WERI-Rb-1 (cell line): ENCODE measurements at regions not wholly inside any gene's neighbourhood (a gene's known extent, or its start where the extent isn't known, plus 50 kb on each side); places are given as distances from the start of the nearest gene placed in this dataset.

ENCODE experiments used
- DNase-seq: peaks from one replicate; pipeline ENCODE4 v3.0.0-alpha.2; 2020
- H3K27ac ChIP-seq: fragments of 250-450 bp; sonication (Bioruptor Pico); 2 replicates; pipeline ENCODE4 v1.5.1; 2020; ENCODE audit warnings: mild to moderate bottlenecking, moderate library complexity
- H3K27me3 ChIP-seq: fragments of 250-450 bp; sonication (Bioruptor Pico); 2 replicates; pipeline ENCODE4 v1.5.1; 2021; ENCODE audit warnings: mild to moderate bottlenecking, low read depth, moderate library complexity; ENCODE audit not compliant: insufficient read depth, severe bottlenecking
- H3K36me3 ChIP-seq: fragments of 250-450 bp; sonication (Bioruptor Pico); 2 replicates; pipeline ENCODE4 v1.5.1; 2020; ENCODE audit warnings: mild to moderate bottlenecking, moderate library complexity
- H3K4me3 ChIP-seq: 2 replicates; pipeline ENCODE4 v1.5.1; 2011; ENCODE audit warnings: low read depth, mild to moderate bottlenecking, control low read depth, low read length
- H3K9me3 ChIP-seq: fragments of 250-450 bp; sonication (Bioruptor Pico); 2 replicates; pipeline ENCODE4 v1.5.1; 2021; ENCODE audit warnings: mild to moderate bottlenecking, moderate library complexity; ENCODE audit not compliant: severe bottlenecking
- TF ChIP-seq, protein P1 (sequence below): IDR thresholded peaks from 2 replicates; pipeline ENCODE4 v1.5.1; 2011; ENCODE audit warnings: low read depth, mild to moderate bottlenecking, control low read depth, inconsistent platforms, low read length

DNA sequence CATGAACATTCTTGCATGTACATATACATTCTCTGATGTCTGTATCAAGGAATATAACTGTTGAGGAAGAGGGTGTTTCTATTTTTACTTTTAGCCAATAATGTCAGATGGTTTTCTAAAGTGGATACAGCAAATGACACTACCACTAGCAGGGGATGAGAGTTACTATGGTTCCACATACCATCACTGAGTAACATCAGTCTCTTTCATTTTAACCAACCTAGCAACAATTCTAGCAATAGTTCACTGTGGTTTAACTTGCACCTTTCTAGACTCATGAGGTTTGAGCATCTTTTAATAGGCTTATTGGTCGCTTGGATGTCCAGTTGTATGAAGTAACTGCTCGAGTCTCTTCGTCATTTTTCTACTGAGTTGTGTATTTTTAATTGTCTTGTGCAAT, 68.5 kb upstream of the ZNF746 start:
- H3K27me3 ChIP-seq, result no peaks in the 10 kb centered on the region
- H3K36me3 ChIP-seq, result peaks cover 44% of the 10 kb centered on the region
- no peak for DNase-seq
- no peaks in the 10 kb centered on the region for H3K9me3 ChIP-seq
- no peak overlapping the region for H3K4me3 ChIP-seq
- no peak overlapping the region for H3K27ac ChIP-seq
- TF ChIP-seq, protein P1, sequence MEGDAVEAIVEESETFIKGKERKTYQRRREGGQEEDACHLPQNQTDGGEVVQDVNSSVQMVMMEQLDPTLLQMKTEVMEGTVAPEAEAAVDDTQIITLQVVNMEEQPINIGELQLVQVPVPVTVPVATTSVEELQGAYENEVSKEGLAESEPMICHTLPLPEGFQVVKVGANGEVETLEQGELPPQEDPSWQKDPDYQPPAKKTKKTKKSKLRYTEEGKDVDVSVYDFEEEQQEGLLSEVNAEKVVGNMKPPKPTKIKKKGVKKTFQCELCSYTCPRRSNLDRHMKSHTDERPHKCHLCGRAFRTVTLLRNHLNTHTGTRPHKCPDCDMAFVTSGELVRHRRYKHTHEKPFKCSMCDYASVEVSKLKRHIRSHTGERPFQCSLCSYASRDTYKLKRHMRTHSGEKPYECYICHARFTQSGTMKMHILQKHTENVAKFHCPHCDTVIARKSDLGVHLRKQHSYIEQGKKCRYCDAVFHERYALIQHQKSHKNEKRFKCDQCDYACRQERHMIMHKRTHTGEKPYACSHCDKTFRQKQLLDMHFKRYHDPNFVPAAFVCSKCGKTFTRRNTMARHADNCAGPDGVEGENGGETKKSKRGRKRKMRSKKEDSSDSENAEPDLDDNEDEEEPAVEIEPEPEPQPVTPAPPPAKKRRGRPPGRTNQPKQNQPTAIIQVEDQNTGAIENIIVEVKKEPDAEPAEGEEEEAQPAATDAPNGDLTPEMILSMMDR, result no peak

DNA sequence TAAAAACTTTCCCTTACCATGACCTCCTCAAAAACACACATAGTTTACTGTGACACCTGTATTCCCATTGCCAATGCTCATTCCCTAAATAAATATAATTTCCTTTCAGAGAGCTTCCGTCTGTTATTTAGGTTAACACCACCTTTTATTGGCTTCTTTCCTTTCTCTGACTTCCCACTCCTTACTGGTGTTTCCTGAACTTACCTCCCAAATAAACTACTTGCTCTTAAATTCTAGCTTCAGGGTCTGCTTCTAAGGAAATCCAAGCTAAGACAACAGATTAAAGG, 67.4 kb upstream of the ZNF746 start:
- no peak for DNase-seq
- Histone ChIP-seq H3K36me3 (peaks cover 52% of the 10 kb centered on the region), H3K27ac (no peak overlapping the region), H3K27me3 (no peaks in the 10 kb centered on the region), H3K4me3 (no peak overlapping the region), H3K9me3 (no peaks in the 10 kb centered on the region)
- TF ChIP-seq, protein P1, result no peak

DNA sequence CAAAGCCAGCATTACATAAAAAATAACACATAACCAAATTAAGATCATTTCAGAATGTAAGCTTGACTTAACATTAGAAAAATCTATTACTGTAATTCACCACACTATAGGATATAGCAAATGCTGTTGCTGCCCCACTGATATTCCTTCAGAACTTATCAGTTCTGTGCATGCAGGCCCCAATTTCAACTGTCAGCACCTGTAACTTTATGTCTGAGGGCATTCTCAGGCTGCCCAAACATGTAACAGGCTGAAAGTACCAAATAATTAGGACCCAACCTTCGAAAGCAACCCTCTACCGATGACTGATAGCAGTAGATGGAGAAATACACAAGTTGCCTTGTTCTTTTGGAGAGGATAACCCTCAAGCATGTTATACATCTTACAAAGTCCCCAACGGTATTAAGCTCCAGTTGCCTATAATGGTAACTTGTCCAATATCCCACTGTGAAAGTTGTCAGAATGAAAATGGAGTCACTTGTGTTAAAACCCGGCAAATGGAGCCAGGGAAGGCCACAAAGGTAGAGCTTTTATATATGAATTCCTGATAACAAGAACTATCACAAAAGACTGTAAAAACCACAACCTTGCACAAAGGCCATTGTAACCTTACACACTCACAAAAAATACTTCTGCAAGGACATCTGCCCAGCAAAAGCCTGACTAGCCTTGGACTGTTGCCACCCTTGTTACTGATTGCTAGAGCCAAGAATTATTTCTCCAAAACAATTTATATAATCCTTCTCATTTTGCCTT, 66.9 kb upstream of the ZNF746 start:
- Histone ChIP-seq H3K36me3 (peaks cover 51% of the 10 kb centered on the region), H3K9me3 (no peaks in the 10 kb centered on the region), H3K4me3 (no peak overlapping the region), H3K27ac (no peak overlapping the region), H3K27me3 (no peaks in the 10 kb centered on the region)
- TF ChIP-seq, protein P1, result no peak
- DNase-seq, result no peak

DNA sequence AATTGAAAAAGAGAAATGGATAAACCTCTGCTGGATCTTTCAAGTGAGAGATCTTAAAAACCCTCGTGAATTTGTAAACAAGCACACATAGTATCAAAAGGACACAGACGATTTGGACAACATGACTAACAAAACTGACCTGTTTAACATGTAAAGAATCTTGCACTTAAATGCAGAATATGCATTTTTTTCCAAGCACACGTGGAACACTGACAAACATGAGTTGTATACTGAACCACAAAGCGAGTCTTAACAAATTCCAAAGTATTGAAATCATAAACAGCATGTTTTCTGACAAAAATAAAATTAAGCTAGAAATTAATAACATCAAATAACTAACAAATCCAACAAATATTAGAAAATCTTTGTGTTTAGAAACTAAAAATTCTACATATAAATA, 65.0 kb upstream of the ZNF746 start:
- no peaks in the 10 kb centered on the region for H3K27me3 ChIP-seq
- no peak overlapping the region for H3K4me3 ChIP-seq
- peaks cover 51% of the 10 kb centered on the region for H3K36me3 ChIP-seq
- no peaks in the 10 kb centered on the region for H3K9me3 ChIP-seq
- TF ChIP-seq, protein P1, result no peak
- H3K27ac ChIP-seq, result no peak overlapping the region
- no peak for DNase-seq

DNA sequence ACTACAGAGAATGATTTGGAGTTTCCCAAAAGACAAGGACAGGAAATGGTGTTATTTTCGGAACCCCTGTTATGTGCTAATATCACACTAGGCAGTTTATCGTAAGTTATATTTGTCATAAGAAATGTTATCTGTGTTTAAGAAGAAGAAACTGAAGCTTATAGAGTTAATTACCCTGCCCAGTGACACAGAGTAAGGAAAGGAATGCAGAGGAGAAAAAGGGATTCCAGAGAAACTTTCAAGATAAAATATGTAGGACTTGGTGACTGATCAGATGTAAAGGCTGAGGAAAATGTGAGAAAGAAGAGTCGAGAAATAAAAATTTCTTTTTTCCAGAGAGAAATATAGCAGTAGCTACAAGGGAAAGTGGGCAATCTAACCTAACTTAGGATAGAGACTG, 63.5 kb upstream of the ZNF746 start:
- DNase-seq, result no peak
- Histone ChIP-seq H3K9me3 (no peaks in the 10 kb centered on the region), H3K4me3 (no peak overlapping the region), H3K27ac (no peak overlapping the region), H3K36me3 (peaks cover 53% of the 10 kb centered on the region), H3K27me3 (no peaks in the 10 kb centered on the region)
- TF ChIP-seq, protein P1, result no peak

DNA sequence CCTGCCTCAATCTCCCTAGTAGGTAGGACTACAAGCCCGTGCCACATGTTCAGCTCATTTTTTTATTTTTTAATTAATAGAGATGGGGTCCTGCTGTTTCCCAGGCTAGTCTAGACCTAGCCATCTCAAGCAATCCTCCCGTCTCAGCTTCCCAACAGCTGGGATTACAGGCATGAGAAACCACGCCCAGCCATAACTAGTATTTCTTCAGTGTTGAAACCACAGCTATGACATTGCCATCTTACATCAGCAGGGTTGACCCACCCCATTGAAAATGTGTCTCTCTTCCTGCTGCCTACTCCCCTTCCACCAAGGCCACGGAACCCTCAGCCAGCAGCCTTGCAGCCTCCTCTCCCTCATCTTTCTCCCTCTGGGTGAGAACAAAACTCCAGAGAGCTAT, 62.1 kb upstream of the ZNF746 start:
- Histone ChIP-seq H3K27ac (no peak overlapping the region), H3K9me3 (no peaks in the 10 kb centered on the region), H3K4me3 (no peak overlapping the region), H3K36me3 (peaks cover 52% of the 10 kb centered on the region), H3K27me3 (no peaks in the 10 kb centered on the region)
- DNase-seq, result no peak
- TF ChIP-seq, protein P1, result no peak
